Medulla oblongata (tissue), 1 donor: ENCODE measurements at regions not wholly inside any gene's neighbourhood (a gene's known extent, or its start where the extent isn't known, plus 50 kb on each side); places are given as distances from the start of the nearest gene placed in this dataset.
"Not testable (repeated sequence)": the region's sequence is repeated elsewhere in the genome, so short reads cannot be mapped to it uniquely, and the experiment has no call there.

Experiments
- DNase-seq: peaks from one replicate; pipeline ENCODE4 v3.0.0-alpha.2; 2015; ENCODE audit errors: extremely low spot score

- DNase-seq: no peak
Measured at GRCh38 chr20:36082315-36082915, 72.1 kb upstream of the EPB41L1 start.

DNA sequence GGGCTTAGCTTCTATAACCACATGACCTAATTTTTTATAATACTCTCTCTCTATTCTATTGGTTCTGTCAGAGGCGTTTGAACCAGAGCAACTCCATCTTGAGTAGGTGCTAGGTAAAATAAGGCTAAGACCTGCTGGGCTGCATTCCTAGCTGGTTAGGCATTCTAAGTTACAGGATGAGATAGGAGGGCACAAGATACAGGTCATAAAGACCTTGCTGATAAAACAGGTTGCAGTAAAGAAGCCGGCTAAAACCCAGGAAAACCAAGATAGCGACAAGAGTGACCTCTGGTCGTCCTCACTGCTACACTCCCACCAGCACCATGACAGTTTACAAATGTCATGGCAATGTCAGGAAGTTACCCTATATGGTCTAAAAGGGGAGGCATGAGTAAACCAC, 71.3 kb upstream of the EPB41L1 start:
- DNase-seq: not testable (repeated sequence)

DNA sequence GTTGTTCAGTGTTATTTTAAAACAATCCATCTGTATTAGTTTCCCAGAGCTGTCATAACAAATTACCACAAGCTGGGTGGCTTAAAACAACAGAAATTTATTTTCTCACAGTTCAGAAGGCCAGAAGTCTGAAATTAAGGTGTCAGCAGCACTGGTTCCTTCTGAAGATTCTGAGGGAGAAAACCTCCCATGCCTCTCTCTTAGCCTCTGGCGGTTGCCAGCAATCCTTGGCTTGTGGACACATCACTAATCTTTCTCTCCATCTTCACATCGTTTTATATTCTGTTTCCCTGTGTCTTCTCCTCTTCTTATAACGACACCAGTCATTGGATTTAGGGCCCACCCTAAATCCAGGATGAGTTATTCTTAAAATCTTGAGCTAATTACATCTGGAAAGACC, 70.2 kb upstream of the EPB41L1 start:
- DNase-seq: no peak

DNA sequence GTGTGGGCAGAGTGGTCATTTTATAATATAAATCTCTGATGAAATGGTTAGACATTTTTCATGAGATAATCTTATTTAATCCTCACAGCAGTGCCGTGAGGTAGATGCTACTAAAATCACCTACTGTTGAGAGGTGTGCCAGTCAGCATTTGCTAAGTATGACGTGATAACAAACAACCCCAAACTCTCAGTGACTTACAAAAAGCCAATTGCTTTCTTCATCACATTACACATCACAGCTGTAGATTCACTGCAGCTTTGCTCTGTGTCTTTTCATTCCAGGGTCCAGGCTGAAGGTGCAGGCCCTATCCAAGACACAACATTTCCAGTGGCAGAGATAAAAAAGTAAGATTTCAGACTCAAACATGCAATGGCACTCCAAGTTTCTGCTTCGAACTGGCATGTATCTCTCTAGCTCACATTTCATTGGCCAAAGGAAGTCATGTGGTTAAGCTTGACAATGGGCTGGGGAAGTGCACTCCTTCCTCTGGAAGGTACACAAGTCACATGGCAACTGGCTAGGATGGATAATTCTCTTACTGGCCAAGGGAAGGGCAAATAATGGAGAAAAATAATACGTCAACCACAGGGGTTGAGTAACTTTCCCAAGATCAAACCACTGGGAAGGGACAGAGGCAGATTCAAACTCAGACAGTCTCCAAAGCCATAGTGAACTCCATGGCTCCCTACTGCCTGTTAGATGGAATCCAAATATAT, 69.5 kb upstream of the EPB41L1 start:
- DNase-seq: no peak

GRCh38 chr20:36085686-36086267, 68.8 kb upstream of the EPB41L1 start:
- DNase-seq: no peak

- DNase-seq: no peak
Measured at GRCh38 chr20:36086767-36087166, 67.8 kb upstream of the EPB41L1 start.

DNA sequence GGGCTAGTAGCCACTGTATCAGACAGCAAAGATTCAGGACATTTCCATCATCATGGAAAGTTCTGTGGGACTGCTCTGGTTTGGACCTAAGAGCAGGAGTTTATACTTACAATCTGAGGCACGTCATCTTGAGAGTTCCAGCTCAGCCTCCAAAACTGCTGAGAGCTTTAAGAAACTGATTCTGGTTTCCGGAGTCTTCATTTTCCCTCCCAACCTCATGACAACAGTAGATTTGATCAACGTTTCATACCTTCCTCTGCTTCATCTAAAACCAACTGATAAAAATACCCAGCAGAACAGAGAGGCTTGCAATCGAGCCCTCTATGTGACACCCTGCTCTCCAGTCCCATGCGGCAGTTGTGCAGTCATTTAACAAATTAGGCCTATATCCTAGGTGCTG, 64.3 kb upstream of the EPB41L1 start:
- DNase-seq: no peak

GRCh38 chr20:36091561-36092397, 62.8 kb upstream of the EPB41L1 start:
- no peak for DNase-seq

DNA sequence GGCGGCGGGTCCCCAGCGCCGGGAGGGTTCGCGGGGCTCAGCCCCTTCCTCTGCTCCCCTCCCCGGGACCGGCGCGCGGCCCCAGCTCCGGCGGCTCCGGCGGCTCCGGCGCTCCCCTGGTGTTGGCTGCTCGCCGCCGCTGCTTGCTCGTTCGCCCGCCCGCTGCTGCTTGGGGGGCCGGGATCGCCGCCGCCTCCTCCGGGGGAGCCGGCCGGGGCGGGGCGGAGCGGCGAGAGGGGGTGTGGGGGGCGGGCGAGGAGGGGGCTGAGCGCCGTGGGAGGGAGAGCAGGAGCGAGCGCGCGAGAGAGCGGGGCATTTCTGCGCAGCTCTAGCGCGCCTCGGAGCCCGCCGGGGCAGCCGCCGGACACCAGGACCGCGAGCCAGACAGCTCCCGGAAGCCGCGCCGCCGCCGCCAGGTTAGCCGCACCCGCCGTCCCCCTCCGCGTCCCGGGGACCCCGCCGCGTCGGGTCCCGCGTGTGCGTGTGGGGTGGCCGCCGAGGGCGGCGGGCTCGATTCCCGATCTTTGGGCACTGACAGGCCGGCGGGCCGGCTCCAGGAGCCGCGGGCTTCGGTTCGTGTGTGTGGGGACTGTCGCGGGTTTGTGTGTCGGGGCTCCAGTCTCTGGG, 62.0 kb upstream of the EPB41L1 start:
- no peak for DNase-seq

DNA sequence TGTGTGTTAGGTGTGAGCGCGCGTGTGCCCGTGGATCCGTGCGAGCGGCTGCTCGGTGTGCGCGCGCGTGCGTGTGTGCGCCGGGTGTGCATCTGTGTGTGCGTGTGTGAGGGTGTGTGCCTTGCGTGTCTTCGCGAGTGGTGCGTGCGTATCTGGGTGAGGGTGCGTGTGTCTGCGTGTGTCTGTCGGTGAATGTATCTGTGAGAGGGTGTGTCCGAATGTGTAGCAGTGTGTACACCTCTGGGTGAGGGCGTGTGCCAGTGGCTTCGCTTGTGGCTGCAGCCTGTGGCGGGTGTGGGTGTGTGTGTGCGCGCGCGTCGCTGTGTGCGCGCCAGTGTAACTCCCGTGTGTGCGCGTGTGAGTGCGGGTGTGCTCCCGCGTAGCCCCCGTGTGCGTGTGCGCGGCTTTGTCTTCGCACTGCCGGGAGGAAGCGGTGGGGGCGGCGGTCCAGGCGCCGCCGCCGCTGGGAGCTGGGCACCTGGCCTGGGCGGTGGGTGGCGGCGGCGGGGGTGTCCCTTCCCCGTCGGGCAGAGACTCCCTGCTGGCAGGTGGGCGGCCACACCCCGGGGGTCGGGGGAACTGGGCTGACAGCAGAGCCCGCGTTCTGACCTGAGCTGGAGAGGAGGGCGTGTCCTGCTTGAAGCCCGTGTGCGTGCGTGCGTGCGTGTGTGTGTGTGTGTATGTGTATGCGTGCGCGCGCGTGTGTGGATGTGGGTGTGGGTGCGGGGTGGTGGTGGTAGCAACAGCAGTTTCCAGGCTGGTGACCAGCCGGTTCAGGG, 61.3 kb upstream of the EPB41L1 start:
- no peak for DNase-seq

- no peak for DNase-seq
Measured at GRCh38 chr20:36093804-36094145, 60.8 kb upstream of the EPB41L1 start.

DNA sequence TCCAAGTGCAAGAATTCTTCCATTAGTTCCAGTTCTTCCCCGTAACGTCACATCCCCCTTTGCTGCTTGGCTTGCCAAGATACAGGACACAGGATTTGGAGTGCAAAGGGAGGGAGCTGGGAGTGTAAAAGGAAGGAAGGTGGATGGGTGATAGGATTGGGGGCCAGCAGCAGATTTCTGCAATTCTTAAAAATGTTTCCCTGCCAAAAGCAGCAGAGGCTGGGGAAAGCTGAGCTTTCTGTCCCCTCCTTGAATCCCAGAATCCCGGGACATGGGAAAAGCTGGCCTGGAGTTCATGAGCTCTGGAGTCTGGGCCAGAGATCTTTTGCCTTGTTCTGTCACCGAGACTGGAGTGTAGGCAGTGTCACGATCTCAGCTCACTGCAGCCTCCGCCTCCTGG, 60.0 kb upstream of the EPB41L1 start:
- peak; percentile 40 for DNase-seq

DNA sequence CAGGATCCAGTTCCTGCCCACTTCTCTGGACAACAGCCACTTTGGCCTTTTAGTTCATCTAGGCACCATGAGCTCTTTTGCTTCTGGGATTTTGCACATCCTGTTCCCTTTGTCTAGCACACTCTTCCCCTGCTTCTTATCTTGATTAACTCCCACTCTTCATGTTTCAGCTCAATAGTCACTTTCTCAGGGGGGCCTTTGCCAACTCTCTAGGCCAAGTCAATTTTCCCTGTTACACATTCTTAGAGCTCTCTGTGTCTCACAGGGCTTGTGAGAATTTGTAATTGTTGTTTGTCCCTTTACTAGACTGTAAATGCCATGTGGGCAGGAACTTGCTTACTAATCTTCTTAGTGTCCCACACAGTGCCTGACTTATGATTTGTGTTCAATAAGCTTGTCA, 58.1 kb upstream of the EPB41L1 start:
- no peak for DNase-seq

DNA sequence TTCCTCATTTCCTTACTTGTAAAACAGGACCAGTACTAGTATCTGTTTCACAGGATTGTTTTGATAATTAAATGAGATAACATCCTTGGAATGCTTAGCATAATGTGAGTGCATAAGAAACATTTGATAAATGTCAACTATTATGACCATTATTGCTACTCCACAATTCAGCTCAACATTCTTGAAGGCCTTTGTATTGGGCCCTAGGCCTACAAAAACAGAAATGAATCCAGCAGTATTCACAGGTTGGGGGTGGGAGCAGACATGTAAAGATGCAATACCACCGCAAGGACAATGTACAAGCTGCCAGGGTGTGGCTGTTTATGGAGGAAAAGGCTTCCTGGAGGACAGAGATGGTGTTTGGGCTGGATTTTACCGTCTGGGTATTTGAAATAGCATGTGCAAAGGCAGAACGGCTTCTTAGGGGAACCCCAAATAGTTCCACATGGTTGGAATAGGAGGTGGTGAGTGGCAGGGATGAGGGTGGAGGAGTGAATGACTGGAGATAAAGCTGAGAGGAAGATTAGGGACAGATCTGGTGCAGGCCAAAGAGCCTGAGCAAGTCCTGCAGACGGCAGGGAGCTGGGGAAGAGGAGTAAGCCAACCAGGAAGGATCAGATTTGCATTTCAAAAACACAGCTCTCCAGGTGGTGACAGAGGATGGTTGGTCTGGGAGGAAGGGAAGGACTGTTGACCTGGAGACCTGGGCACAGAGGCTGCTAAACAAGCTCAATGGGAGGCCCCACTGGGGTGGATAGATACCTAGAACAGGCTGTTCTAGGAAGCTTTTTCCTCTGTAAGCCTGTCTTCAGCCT, 57.0 kb upstream of the EPB41L1 start:
- no peak for DNase-seq

DNA sequence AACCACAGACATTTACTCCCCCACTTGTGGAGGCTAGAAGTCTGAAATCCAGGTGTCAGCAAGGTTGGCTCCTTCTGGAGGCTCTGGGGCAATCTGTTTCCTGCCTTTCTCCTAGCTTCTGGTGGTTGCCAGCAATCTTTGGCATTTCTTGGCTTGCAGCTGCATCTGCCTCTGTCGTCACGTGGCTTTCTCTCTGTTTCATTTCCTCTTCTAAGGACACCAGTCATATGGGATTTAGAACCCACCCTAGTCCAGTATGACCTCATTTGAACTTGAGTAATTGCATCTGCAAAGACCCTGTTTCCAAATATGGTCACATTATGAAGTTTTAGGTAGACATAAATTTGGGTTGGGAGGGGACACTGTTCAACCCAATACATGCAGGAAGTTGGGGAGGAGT, 56.2 kb upstream of the EPB41L1 start:
- DNase-seq: peak; percentile 88

GRCh38 chr20:36099106-36099505, 55.4 kb upstream of the EPB41L1 start:
- DNase-seq: no peak

GRCh38 chr20:36101192-36101591, 53.3 kb upstream of the EPB41L1 start:
- no peak for DNase-seq

DNA sequence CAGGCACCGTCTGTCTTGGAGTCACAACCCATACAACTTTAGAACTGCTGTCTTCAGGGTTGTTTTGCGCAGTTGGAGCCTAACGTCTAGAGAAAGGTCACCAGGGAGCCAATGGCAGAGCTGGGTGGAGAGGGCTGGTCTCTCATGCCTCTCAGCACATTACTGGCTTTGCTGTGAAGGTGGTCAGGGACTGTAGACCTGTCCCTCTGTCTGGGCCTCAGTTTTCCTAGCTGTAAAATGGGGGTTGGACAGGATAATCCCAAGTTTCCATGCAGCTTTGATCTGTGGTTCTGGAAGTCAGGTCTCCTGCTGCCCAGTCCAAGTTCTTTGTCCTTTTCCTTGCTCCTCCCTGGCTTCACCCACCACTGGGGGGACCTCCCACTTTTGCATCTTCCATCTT, 52.2 kb upstream of the EPB41L1 start:
- no peak for DNase-seq

DNA sequence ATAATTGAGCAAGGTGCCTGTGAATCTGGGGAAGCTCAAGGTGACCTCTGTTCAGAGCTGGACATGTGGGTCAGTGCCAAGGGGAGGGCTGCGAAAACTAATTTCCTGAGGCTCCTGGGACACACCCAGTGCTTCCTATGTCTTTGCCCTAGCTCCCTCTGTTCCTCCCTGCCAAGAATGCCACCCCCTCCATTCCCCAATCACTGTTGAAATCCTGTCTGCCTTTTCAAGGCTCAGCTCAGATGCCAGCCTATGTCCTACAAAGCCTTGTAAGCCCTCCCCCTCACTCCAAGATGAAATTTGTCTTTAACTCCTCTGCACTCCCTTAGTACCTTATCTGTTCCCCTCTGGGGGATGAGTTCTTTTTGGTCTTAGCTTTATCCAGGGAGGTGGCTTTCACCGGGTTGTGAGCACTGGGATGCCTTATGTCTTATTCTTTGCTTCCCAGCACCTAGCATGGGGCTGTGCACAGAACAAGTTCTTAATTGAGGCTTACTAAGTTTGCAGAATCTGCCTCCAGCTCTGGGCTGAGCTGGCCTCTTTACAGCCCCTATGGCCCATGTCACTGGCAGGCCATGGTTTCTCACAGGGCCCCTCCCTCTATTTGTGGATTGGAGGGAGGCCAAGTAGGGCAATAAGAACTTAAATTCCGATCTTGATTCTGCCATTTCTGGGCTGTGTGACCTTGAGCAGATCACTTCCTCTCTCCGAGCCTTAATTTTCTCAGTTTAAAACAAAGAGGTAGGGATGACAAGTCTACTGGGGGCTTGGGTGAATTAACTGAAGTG, 51.5 kb upstream of the EPB41L1 start:
- no peak for DNase-seq

DNA sequence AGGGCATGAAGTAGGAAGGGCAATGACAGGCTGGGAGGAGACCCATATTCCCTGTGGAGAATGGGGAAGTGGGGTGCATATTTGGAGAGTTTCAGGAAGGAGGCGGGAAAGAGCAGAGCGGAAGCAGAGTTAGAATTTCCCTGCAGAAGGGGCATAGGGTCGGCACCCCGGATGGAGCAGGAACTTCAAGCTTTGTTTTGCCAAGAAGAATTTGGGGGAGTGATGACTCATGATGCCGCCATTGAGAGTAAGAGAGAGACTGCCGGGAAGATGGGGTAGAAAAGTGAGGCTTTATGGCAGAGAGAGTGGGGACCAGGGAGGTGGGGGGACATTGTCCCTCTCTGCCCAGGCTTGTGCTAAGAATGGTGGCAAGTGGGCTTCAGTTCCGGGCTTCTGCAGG, 50.3 kb upstream of the EPB41L1 start:
- DNase-seq: no peak
